HepG2 (cell line): ENCODE measurements at regions not wholly inside any gene's neighbourhood (a gene's known extent, or its start where the extent isn't known, plus 50 kb on each side); places are given as distances from the start of the nearest gene placed in this dataset.
A peak's percentile ranks its signal among the peaks of the same experiment; 100 is the strongest.

Source experiments
- ADNP ChIP-seq: sonication (generic); formaldehyde crosslinking; IDR thresholded peaks from 2 replicates; pipeline ENCODE4 v1.4.0; 2020; ENCODE audit warnings: missing genetic modification reagents
- CCDC6 ChIP-seq: sonication (generic); formaldehyde crosslinking; IDR thresholded peaks from 2 replicates; pipeline ENCODE4 v1.8.1; 2022; ENCODE audit warnings: mild to moderate bottlenecking, missing genetic modification reagents, moderate library complexity
- JDP2 ChIP-seq: sonication (generic); formaldehyde crosslinking; IDR thresholded peaks from 2 replicates; pipeline ENCODE4 v1.8.1; 2022; ENCODE audit warnings: missing genetic modification reagents, borderline replicate concordance
- KLF13 ChIP-seq: sonication (generic); formaldehyde crosslinking; IDR thresholded peaks from 2 replicates; pipeline ENCODE4 v1.4.0; 2020; ENCODE audit warnings: mild to moderate bottlenecking, missing genetic modification reagents
- MXD4 ChIP-seq: IDR thresholded peaks from 2 replicates; pipeline ENCODE4 v1.6.1; 2016; ENCODE audit warnings: mild to moderate bottlenecking, missing biosample characterization, missing genetic modification reagents
- NR2C2 ChIP-seq: sonication (generic); formaldehyde crosslinking; IDR thresholded peaks from 2 replicates; pipeline ENCODE4 v1.4.0; 2020; ENCODE audit warnings: missing genetic modification reagents, mild to moderate bottlenecking, moderate library complexity, borderline replicate concordance
- RBM39 ChIP-seq: fragments of 200-400 bp; formaldehyde crosslinking; IDR thresholded peaks from one replicate; pipeline ENCODE4 v1.6.1; 2018; ENCODE audit warnings: antibody characterized with exemption, mild to moderate bottlenecking, low read depth, low read length; ENCODE audit not compliant: poor library complexity, severe bottlenecking
- SIN3A ChIP-seq: IDR thresholded peaks from 2 replicates; pipeline ENCODE4 v1.6.1; 2011; ENCODE audit warnings: low read depth, mild to moderate bottlenecking, control low read depth, low read length, borderline replicate concordance
- SRY ChIP-seq: sonication (generic); formaldehyde crosslinking; IDR thresholded peaks from 2 replicates; pipeline ENCODE4 v1.8.0; 2022; ENCODE audit warnings: mild to moderate bottlenecking, missing genetic modification reagents
- TAF15 ChIP-seq: fragments of 200-400 bp; formaldehyde crosslinking; IDR thresholded peaks from one replicate; pipeline ENCODE4 v1.6.1; 2018; ENCODE audit warnings: mild to moderate bottlenecking, low read depth, low read length; ENCODE audit not compliant: poor library complexity, severe bottlenecking
- TBL1XR1 ChIP-seq: fragments of 150-350 bp; IDR thresholded peaks from 2 replicates; pipeline ENCODE4 v1.6.1; 2014; ENCODE audit warnings: borderline replicate concordance, low read length; ENCODE audit not compliant: partially characterized antibody
- ZNF512B ChIP-seq: sonication (generic); formaldehyde crosslinking; IDR thresholded peaks from 2 replicates; pipeline ENCODE4 v1.5.1; 2020; ENCODE audit warnings: missing genetic modification reagents, mild to moderate bottlenecking, borderline replicate concordance
- TF ChIP-seq, protein P1 (sequence below): sonication (generic); formaldehyde crosslinking; IDR thresholded peaks from 2 replicates; pipeline ENCODE4 v1.5.0; 2020; ENCODE audit warnings: mild to moderate bottlenecking, missing genetic modification reagents, borderline replicate concordance
- TF ChIP-seq, protein P2 (sequence below): sonication (generic); formaldehyde crosslinking; IDR thresholded peaks from one replicate; pipeline ENCODE4 v1.5.1; 2020; ENCODE audit warnings: mild to moderate bottlenecking, missing genetic modification reagents; ENCODE audit errors: not compliant biosample characterization

GRCh38 chr1:212228591-212229119, 56.6 kb upstream of the PPP2R5A start (continued):
- TF ChIP-seq, protein P1, sequence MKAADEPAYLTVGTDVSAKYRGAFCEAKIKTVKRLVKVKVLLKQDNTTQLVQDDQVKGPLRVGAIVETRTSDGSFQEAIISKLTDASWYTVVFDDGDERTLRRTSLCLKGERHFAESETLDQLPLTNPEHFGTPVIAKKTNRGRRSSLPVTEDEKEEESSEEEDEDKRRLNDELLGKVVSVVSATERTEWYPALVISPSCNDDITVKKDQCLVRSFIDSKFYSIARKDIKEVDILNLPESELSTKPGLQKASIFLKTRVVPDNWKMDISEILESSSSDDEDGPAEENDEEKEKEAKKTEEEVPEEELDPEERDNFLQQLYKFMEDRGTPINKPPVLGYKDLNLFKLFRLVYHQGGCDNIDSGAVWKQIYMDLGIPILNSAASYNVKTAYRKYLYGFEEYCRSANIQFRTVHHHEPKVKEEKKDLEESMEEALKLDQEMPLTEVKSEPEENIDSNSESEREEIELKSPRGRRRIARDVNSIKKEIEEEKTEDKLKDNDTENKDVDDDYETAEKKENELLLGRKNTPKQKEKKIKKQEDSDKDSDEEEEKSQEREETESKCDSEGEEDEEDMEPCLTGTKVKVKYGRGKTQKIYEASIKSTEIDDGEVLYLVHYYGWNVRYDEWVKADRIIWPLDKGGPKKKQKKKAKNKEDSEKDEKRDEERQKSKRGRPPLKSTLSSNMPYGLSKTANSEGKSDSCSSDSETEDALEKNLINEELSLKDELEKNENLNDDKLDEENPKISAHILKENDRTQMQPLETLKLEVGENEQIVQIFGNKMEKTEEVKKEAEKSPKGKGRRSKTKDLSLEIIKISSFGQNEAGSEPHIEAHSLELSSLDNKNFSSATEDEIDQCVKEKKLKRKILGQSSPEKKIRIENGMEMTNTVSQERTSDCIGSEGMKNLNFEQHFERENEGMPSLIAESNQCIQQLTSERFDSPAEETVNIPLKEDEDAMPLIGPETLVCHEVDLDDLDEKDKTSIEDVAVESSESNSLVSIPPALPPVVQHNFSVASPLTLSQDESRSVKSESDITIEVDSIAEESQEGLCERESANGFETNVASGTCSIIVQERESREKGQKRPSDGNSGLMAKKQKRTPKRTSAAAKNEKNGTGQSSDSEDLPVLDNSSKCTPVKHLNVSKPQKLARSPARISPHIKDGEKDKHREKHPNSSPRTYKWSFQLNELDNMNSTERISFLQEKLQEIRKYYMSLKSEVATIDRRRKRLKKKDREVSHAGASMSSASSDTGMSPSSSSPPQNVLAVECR (CRISPR knock-in tag), result peak; percentile 31; the same call in 1 of the 2 replicates
- TF ChIP-seq TBL1XR1 (peak; percentile 84), ZNF512B (CRISPR knock-in tag) (no peak), SIN3A (no peak), ADNP (CRISPR knock-in tag) (no peak), CCDC6 (CRISPR knock-in tag) (no peak), TAF15 (no peak), JDP2 (CRISPR knock-in tag) (no peak), RBM39 (no peak), SRY (CRISPR knock-in tag) (no peak), MXD4 (no peak), NR2C2 (CRISPR knock-in tag) (peak; percentile 49; the same call in 1 of the 2 replicates), KLF13 (CRISPR knock-in tag) (no peak)
- TF ChIP-seq, protein P2, sequence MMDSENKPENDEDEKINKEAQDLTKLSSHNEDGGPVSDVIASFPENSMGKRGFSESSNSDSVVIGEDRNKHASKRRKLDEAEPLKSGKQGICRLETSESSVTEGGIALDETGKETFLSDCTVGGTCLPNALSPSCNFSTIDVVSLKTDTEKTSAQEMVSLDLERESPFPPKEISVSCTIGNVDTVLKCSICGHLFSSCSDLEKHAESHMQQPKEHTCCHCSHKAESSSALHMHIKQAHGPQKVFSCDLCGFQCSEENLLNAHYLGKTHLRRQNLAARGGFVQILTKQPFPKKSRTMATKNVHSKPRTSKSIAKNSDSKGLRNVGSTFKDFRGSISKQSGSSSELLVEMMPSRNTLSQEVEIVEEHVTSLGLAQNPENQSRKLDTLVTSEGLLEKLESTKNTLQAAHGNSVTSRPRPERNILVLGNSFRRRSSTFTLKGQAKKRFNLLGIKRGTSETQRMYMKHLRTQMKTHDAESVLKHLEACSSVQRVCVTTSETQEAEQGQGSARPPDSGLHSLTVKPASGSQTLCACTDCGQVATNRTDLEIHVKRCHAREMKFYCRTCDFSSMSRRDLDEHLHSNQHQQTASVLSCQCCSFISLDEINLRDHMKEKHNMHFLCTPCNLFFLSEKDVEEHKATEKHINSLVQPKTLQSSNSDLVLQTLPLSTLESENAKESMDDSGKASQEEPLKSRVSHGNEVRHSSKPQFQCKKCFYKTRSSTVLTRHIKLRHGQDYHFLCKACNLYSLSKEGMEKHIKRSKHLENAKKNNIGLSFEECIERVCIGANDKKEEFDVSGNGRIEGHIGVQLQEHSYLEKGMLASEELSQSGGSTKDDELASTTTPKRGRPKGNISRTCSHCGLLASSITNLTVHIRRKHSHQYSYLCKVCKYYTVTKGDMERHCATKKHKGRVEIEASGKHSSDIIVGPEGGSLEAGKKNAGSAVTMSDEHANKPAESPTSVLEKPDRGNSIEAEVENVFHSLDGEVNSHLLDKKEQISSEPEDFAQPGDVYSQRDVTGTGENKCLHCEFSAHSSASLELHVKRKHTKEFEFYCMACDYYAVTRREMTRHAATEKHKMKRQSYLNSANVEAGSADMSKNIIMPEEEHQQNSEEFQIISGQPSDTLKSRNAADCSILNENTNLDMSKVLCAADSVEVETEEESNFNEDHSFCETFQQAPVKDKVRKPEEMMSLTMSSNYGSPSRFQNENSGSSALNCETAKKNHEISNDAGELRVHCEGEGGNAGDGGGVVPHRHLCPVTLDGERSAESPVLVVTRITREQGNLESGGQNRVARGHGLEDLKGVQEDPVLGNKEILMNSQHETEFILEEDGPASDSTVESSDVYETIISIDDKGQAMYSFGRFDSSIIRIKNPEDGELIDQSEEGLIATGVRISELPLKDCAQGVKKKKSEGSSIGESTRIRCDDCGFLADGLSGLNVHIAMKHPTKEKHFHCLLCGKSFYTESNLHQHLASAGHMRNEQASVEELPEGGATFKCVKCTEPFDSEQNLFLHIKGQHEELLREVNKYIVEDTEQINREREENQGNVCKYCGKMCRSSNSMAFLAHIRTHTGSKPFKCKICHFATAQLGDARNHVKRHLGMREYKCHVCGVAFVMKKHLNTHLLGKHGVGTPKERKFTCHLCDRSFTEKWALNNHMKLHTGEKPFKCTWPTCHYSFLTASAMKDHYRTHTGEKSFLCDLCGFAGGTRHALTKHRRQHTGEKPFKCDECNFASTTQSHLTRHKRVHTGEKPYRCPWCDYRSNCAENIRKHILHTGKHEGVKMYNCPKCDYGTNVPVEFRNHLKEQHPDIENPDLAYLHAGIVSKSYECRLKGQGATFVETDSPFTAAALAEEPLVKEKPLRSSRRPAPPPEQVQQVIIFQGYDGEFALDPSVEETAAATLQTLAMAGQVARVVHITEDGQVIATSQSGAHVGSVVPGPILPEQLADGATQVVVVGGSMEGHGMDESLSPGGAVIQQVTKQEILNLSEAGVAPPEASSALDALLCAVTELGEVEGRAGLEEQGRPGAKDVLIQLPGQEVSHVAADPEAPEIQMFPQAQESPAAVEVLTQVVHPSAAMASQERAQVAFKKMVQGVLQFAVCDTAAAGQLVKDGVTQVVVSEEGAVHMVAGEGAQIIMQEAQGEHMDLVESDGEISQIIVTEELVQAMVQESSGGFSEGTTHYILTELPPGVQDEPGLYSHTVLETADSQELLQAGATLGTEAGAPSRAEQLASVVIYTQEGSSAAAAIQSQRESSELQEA (CRISPR knock-in tag), result no peak
